Left colon (tissue), 2 donors: ENCODE measurements at regions not wholly inside any gene's neighbourhood (a gene's known extent, or its start where the extent isn't known, plus 50 kb on each side); places are given as distances from the start of the nearest gene placed in this dataset.
A peak's percentile ranks its signal among the peaks of the same experiment; 100 is the strongest.

ENCODE experiments used
- ATAC-seq: fragments of 200-7000 bp; cut with Tn5 transposase; one replicate; pipeline ENCODE4 v1.9.1; 2020; ENCODE audit warnings: mild to moderate bottlenecking, moderate library complexity
- DNase-seq, 2 donors: peaks; one replicate each; pipeline ENCODE4 v3.0.0-alpha.2; 2020
- intact Hi-C, 2 donors: fragments of 100-400 bp; cut with DNase I in 1 of 2; cut with micrococcal nuclease in 1 of 2; formaldehyde crosslinking; loops; one replicate each; pipeline versions ENCODE4 v1.11.2 to v1.14.0; 2022; cut with DNase I, micrococcal nuclease
- donor health status: DM: no; HTN: no; CAD: no.
- donor health status: DM: yes; HTN: yes; CAD: no.

- ATAC-seq (no peak), DNase-seq (no peak)
- intact Hi-C loops, result no loop called here
Observed at GRCh38 chr2:74036010-74036409, 51.3 kb downstream of the TET3 start.

- ATAC-seq (peak; percentile 12), DNase-seq (no peak)
- intact Hi-C loops, result no loop called here
Observed at GRCh38 chr2:74036450-74037195, 51.9 kb downstream of the TET3 start.

- intact Hi-C loops, result no loop called here
- DNase-seq, result no peak
- peak; percentile 28 for ATAC-seq
Observed at GRCh38 chr2:74037379-74037860, 52.7 kb downstream of the TET3 start.

- intact Hi-C loops, result no loop called here
- no peak for ATAC-seq
Observed at GRCh38 chr2:74039611-74040010, 54.9 kb downstream of the TET3 start.

GRCh38 chr2:74041182-74041581, 56.5 kb downstream of the TET3 start:
- ATAC-seq (no peak), DNase-seq (no peak)
- intact Hi-C loops, result no loop called here

More at GRCh38 chr2:74039611-74040010, 54.9 kb downstream of the TET3 start:
- no peak for DNase-seq

- ATAC-seq (no peak), DNase-seq (no peak)
- intact Hi-C loops, result no loop called here
Observed at GRCh38 chr2:74041726-74042125, 57.0 kb downstream of the TET3 start.

GRCh38 chr2:74042606-74043005, 57.9 kb downstream of the TET3 start:
- ATAC-seq, result no peak
- no peak for DNase-seq
- intact Hi-C loops, result no loop called here

- ATAC-seq, result peak; percentile 63
- intact Hi-C loops, result no loop called here
- DNase-seq, result no peak
Observed at GRCh38 chr2:74043345-74044329, 58.9 kb downstream of the TET3 start.

- ATAC-seq (no peak), DNase-seq (no peak)
- intact Hi-C loops, result no loop called here
Observed at GRCh38 chr2:74044999-74045398, 60.3 kb downstream of the TET3 start.

- intact Hi-C loops, result no loop called here
- DNase-seq (no peak), ATAC-seq (no peak)
Observed at GRCh38 chr2:74045454-74045853, 60.7 kb downstream of the TET3 start.

GRCh38 chr2:74046441-74046840, 61.7 kb downstream of the TET3 start:
- intact Hi-C loops, result no loop called here
- DNase-seq (no peak), ATAC-seq (no peak)

GRCh38 chr2:74047152-74047551, 62.4 kb downstream of the TET3 start:
- intact Hi-C loops, result no loop called here
- DNase-seq (no peak), ATAC-seq (no peak)

- intact Hi-C loops, result no loop called here
- ATAC-seq, result no peak
- DNase-seq, result no peak
Observed at GRCh38 chr2:74048147-74048546, 63.4 kb downstream of the TET3 start.

GRCh38 chr2:74048843-74049519, 64.3 kb downstream of the TET3 start:
- DNase-seq (no peak), ATAC-seq (no peak)
- intact Hi-C loops, result no loop called here

GRCh38 chr2:74050151-74050550, 65.4 kb downstream of the TET3 start:
- DNase-seq (no peak), ATAC-seq (peak; percentile 80)
- intact Hi-C loops, result no loop called here

- intact Hi-C loops, result no loop called here
- DNase-seq (no peak), ATAC-seq (no peak)
Observed at GRCh38 chr2:74051504-74051903, 66.8 kb downstream of the TET3 start.

GRCh38 chr2:74052732-74053710, 68.3 kb downstream of the TET3 start:
- intact Hi-C loops, result no loop called here
- DNase-seq (no peak), ATAC-seq (no peak)
